Ishikawa (cell line): ENCODE measurements at regions not wholly inside any gene's neighbourhood (a gene's known extent, or its start where the extent isn't known, plus 50 kb on each side); places are given as distances from the start of the nearest gene placed in this dataset.

ENCODE experiments used
- CEBPB ChIP-seq: IDR thresholded peaks from 2 replicates; pipeline ENCODE4 v1.6.1; 2012
- CREB1 ChIP-seq: IDR thresholded peaks from 2 replicates; pipeline ENCODE4 v1.6.1; 2012; ENCODE audit warnings: low read depth
- EGR1 ChIP-seq: IDR thresholded peaks from 2 replicates; pipeline ENCODE4 v1.6.1; 2012
- EP300 ChIP-seq: IDR thresholded peaks from 2 replicates; pipeline ENCODE4 v1.6.1; 2012; ENCODE audit warnings: borderline replicate concordance
- FOXM1 ChIP-seq: IDR thresholded peaks from 2 replicates; pipeline ENCODE4 v1.6.1; 2012; ENCODE audit warnings: low read depth, borderline replicate concordance
- NFIC ChIP-seq: IDR thresholded peaks from 2 replicates; pipeline ENCODE4 v1.6.1; 2012
- RAD21 ChIP-seq: IDR thresholded peaks from 2 replicates; pipeline ENCODE4 v1.6.1; 2012; ENCODE audit warnings: low read depth
- TAF1 ChIP-seq: IDR thresholded peaks from 2 replicates; pipeline ENCODE4 v1.6.1; 2012; ENCODE audit warnings: low read depth, mild to moderate bottlenecking
- TCF12 ChIP-seq: IDR thresholded peaks from 2 replicates; pipeline ENCODE4 v1.6.1; 2012; ENCODE audit warnings: low read depth
- TEAD4 ChIP-seq: IDR thresholded peaks from 2 replicates; pipeline ENCODE4 v1.6.1; 2012
- YY1 ChIP-seq: IDR thresholded peaks from 2 replicates; pipeline ENCODE4 v1.6.1; 2012; ENCODE audit warnings: low read depth
- ZBTB7A ChIP-seq: IDR thresholded peaks from 2 replicates; pipeline ENCODE4 v1.6.1; 2012; ENCODE audit warnings: low read depth
- TF ChIP-seq, protein P1 (sequence below): IDR thresholded peaks from 2 replicates; pipeline ENCODE4 v1.6.1; 2012
- TF ChIP-seq, protein P2 (sequence below): IDR thresholded peaks from 2 replicates; pipeline ENCODE4 v1.6.1; 2012; ENCODE audit warnings: low read depth, mild to moderate bottlenecking
- TF ChIP-seq, protein P3 (sequence below): IDR thresholded peaks from 2 replicates; pipeline ENCODE4 v1.6.1; 2012

DNA sequence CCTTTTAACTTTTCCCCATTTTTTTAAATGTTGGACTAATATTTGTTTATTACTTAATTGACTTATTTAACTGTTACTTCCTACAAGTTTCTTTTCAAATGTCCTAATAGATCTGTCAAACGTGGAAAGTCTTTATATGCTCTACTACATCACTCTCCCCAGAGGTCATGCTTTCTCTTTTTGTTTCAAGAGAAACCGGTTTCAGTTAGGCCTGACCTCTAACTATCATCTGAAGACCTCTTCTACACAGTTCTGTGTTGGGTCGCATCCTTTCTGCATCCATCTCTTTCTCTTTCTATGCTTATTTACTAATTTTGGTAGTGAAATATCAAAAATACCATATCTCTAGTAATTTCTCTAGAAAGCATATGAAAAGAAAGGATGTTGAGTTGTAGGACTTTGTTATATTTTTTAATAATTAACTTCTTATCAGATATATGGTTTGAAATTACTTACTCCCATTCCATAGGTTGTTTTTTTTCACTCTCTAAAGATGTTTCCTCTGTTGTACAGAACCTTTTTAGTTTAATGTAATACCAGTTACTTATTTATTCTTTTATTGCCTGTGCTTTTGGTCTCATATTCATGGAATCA lies 781.2 kb upstream of the ARPP21 start:
- TF ChIP-seq CREB1: no peak

DNA sequence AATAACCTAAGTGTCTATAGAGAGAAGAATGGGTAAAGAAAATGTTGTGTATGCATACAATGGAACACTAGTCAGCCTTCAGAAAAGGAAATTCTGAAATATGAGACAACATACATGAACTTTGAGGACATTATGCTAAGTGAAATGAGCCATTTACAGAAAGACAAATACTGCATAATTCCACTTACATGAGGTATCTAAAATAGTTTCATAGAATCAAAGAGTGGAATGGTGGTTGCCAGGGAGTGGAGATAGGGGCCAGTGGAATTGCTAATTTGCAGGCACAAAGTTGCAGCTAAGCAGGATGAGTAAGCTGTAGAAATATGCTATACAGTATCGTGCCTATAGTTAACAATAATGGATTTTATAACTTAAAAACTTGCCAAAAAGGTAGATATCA lies 779.6 kb upstream of the ARPP21 start:
- no peak for TF ChIP-seq CEBPB
- TF ChIP-seq RAD21: no peak
- TF ChIP-seq, protein P1, sequence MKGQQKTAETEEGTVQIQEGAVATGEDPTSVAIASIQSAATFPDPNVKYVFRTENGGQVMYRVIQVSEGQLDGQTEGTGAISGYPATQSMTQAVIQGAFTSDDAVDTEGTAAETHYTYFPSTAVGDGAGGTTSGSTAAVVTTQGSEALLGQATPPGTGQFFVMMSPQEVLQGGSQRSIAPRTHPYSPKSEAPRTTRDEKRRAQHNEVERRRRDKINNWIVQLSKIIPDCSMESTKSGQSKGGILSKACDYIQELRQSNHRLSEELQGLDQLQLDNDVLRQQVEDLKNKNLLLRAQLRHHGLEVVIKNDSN: no peak
- TF ChIP-seq NFIC: no peak
- TF ChIP-seq, protein P2, sequence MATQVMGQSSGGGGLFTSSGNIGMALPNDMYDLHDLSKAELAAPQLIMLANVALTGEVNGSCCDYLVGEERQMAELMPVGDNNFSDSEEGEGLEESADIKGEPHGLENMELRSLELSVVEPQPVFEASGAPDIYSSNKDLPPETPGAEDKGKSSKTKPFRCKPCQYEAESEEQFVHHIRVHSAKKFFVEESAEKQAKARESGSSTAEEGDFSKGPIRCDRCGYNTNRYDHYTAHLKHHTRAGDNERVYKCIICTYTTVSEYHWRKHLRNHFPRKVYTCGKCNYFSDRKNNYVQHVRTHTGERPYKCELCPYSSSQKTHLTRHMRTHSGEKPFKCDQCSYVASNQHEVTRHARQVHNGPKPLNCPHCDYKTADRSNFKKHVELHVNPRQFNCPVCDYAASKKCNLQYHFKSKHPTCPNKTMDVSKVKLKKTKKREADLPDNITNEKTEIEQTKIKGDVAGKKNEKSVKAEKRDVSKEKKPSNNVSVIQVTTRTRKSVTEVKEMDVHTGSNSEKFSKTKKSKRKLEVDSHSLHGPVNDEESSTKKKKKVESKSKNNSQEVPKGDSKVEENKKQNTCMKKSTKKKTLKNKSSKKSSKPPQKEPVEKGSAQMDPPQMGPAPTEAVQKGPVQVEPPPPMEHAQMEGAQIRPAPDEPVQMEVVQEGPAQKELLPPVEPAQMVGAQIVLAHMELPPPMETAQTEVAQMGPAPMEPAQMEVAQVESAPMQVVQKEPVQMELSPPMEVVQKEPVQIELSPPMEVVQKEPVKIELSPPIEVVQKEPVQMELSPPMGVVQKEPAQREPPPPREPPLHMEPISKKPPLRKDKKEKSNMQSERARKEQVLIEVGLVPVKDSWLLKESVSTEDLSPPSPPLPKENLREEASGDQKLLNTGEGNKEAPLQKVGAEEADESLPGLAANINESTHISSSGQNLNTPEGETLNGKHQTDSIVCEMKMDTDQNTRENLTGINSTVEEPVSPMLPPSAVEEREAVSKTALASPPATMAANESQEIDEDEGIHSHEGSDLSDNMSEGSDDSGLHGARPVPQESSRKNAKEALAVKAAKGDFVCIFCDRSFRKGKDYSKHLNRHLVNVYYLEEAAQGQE: no peak
- no peak for TF ChIP-seq ZBTB7A
- no peak for TF ChIP-seq TAF1
- TF ChIP-seq FOXM1: no peak
- TF ChIP-seq EP300: no peak
- TF ChIP-seq TEAD4: no peak
- no peak for TF ChIP-seq CREB1
- TF ChIP-seq, protein P3, sequence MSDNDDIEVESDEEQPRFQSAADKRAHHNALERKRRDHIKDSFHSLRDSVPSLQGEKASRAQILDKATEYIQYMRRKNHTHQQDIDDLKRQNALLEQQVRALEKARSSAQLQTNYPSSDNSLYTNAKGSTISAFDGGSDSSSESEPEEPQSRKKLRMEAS: no peak

DNA sequence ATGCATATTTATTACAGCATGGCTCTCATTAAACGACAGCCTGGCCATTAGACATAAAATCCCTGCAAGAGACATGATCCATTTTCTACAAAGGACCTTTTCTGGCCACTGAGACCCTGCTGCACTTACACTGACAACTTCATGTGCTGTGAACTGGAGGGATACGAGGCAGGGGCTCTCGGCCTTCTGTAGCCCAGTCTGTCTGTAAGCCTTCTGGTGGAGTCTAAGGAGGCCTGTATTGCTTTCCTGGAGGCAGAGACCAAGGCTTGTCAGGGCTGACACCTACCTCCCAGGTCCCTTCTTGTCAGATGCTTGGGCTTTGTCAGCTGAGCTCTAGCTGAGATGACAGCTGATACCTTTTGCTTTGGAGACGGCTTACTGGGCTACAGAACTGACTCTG lies 776.9 kb upstream of the ARPP21 start:
- TF ChIP-seq TEAD4: no peak
- TF ChIP-seq RAD21: no peak
- no peak for TF ChIP-seq TAF1
- no peak for TF ChIP-seq EGR1
- no peak for TF ChIP-seq TCF12
- no peak for TF ChIP-seq YY1
- TF ChIP-seq FOXM1: no peak
- TF ChIP-seq, protein P1: no peak
- TF ChIP-seq, protein P3: no peak
- TF ChIP-seq NFIC: no peak
- TF ChIP-seq CEBPB: no peak
- no peak for TF ChIP-seq EP300
- no peak for TF ChIP-seq CREB1

DNA sequence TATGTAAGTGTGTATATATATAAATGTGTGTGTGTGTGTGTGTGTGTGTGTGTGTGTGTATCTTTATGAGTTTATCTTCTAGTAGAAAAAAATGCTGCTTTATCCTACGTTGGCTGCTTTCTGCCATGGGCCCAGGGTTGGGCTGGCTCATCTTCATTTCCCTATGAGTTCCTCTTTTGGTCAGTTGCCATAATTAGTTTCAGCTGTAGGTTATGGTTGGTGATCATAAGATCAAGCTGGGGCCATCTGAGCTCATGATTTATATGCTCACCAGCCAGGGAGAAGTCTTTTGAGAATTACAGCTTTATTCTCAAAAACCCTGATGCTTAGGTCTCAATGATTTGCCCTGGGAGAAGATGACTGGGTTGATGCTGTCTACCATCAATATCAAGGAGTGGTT lies 775.8 kb upstream of the ARPP21 start:
- TF ChIP-seq TAF1: no peak
- TF ChIP-seq, protein P2: no peak

DNA sequence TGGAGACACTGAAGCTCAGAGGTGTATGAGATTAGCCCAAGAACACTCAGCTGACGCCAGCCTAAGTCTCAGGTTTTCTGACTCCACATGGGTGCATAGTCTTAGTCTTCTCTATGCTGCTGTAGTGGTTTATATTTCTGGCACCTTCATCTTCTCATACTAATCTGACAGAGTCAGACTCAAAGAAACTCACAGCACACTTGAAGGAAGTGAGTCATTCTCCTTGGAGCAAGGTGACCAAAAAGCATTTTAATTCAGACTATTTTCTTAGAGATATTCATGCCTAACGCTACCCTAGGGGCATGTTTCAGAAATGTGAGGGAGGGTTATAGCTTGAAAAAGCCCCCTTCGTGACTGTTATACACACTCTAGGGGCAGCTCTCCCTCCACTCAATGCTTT lies 775.3 kb upstream of the ARPP21 start:
- TF ChIP-seq, protein P2: no peak
- TF ChIP-seq TAF1 (no peak), TEAD4 (no peak), FOXM1 (no peak), EP300 (no peak), ZBTB7A (no peak), EGR1 (no peak), CEBPB (no peak)
- TF ChIP-seq, protein P3: no peak
